ENCODE measurements at regions not wholly inside any gene's neighbourhood (a gene's known extent, or its start where the extent isn't known, plus 50 kb on each side); places are given as distances from the start of the nearest gene placed in this dataset.

GRCh38 chr7:145065473-145065872 is 229.6 kb upstream of the TPK1 start:
- no peak for TF ChIP-seq CTCF (IDR thresholded peaks at IDR 0.05; ENCODE audit: low read depth, low read length)
- no peak for TF ChIP-seq POLR2A (IDR thresholded peaks at IDR 0.05; ENCODE audit: extremely low read depth, insufficient read length)
- no peak for TF ChIP-seq MAX (IDR thresholded peaks at IDR 0.05; ENCODE audit: low read depth, low read length)
- no peak for TF ChIP-seq MYC (IDR thresholded peaks at IDR 0.05; ENCODE audit: low read depth, low read length)

Measured in NB4 (cell line).